ENCODE measurements at regions not wholly inside any gene's neighbourhood (a gene's known extent, or its start where the extent isn't known, plus 50 kb on each side); places are given as distances from the start of the nearest gene placed in this dataset.
"Not testable (repeated sequence)": the region's sequence is repeated elsewhere in the genome, so short reads cannot be mapped to it uniquely, and the experiment has no call there.

DNA sequence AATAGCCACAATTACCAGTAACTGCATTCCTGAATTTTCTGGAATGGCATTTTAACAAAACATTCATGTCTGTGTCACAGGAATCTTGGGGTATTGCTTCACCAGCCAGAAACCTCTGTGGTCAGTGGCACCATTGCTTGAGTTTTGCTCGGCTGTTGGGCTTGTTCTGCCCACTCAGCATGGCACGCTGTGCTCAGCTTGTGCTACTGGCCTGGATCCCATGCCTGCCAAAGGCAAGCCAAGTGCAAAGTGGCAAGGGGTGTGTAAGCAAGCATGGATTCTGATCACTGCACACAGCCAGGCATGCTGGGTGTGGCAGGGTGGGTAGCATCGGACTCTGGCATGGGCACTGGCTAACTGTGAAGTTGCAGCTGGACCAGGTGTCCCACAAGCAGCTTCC lies 1150.9 kb downstream of the MRPL39 start:
- Mint-ChIP-seq H3K9me3 (no peaks in the 10 kb centered on the region), H3K4me1 (ENCODE audit: low read depth) (no peaks in the 10 kb centered on the region), H3K4me3 (no peak overlapping the region), H3K36me3 (no peaks in the 10 kb centered on the region), H3K27ac (no peak overlapping the region), H3K27me3 (no peaks in the 10 kb centered on the region)
- DNase-seq: no peak
- intact Hi-C loops (cut with micrococcal nuclease): no loop called here
- POLR2A ChIA-PET: no interaction called here
- CTCF ChIA-PET: no interaction called here

DNA sequence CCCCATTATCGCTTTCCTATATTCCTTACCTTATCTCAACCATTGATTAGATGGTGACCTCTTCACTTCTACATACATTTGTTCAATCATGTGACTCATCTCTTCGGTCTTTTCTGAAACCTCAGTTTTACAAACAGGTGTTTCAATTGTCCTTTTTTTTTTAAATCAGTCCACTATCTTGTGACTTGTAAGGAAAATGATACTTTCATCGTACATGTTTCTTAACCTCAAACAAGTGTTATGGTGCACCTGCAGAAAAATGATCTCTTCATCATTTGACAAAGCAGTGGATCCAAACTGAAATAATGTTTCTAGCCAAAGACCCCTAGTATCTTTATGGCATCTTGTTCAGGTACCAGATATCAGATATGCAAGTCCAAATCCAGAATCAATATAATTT lies 1157.2 kb downstream of the MRPL39 start:
- Mint-ChIP-seq H3K27me3 (no peaks in the 10 kb centered on the region), H3K4me3 (no peak overlapping the region), H3K27ac (no peak overlapping the region), H3K9me3 (no peaks in the 10 kb centered on the region), H3K4me1 (ENCODE audit: low read depth) (no peaks in the 10 kb centered on the region), H3K36me3 (no peaks in the 10 kb centered on the region)
- ChIA-PET POLR2A (no interaction called here), CTCF (no interaction called here)
- intact Hi-C loops (cut with micrococcal nuclease): no loop called here
- DNase-seq: no peak

DNA sequence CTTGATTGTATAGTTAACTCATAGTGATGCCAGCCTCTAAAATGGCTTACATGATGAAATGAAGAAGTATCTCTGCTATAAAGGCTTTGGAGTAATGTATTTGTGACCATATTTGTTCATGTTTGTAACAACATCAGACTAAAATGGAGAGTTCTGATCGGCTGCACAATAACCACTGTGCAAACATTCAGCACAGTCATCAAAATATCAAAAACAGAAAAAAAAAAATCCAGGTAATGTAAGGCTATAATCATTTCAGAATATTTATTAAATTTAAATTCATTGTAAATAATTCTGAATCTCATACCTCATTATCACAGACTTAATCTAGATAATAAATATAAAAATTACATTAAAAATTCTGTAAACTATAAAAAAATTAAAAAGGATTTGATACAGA lies 1161.8 kb downstream of the MRPL39 start:
- ChIA-PET POLR2A (no interaction called here), CTCF (no interaction called here)
- Mint-ChIP-seq H3K4me1 (ENCODE audit: low read depth) (no peaks in the 10 kb centered on the region), H3K27ac (no peak overlapping the region), H3K9me3 (no peaks in the 10 kb centered on the region), H3K36me3 (no peaks in the 10 kb centered on the region), H3K27me3 (no peaks in the 10 kb centered on the region), H3K4me3 (no peak overlapping the region)
- intact Hi-C loops (cut with micrococcal nuclease): no loop called here
- DNase-seq: no peak

DNA sequence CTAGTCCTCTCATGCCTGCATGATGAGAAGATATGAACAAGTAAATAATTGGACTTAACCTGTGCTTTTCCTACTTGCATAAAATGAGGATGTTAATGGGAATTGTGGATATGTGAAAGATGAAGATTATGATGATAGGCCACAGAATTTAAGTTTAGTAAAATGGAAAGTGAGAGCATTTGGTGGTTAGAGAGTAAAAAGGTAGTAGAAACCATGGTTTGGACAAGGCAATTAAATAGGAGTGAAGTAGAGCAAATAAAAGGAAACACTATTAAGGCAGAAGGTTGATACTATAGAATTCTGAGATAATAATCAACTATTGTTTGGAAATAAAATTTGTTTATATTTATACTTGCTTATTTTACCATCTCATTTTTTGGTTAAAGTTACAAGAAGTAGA lies 1162.5 kb downstream of the MRPL39 start:
- Mint-ChIP-seq H3K4me3 (no peak overlapping the region), H3K27me3 (no peaks in the 10 kb centered on the region), H3K4me1 (ENCODE audit: low read depth) (no peaks in the 10 kb centered on the region), H3K9me3 (no peaks in the 10 kb centered on the region), H3K27ac (no peak overlapping the region), H3K36me3 (no peaks in the 10 kb centered on the region)
- ChIA-PET CTCF (no interaction called here), POLR2A (no interaction called here)
- intact Hi-C loops (cut with micrococcal nuclease): no loop called here
- DNase-seq: no peak

DNA sequence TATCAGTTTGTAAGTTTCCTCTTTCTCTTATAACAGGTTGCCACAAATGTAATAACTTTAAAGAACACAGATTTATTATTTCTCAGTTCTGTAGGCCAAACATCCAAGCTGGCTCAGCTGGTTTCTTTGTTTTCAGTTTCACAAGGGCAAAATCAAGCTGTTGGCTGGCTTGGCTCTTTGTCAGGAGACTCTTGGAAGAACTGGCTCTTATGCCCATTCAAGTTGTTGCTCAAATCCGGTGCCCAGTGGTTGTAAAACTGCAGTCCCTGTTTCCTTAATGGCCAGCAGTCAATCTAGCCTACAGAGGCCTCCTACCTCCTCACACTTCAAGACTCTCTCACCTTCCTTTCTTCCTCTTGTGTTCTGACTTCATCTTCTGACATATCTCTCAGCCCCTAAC lies 1171.0 kb downstream of the MRPL39 start:
- H3K27me3 Mint-ChIP-seq: no peaks in the 10 kb centered on the region
- H3K9me3 Mint-ChIP-seq: peaks cover 14% of the 10 kb centered on the region
- no peak overlapping the region for H3K27ac Mint-ChIP-seq
- H3K36me3 Mint-ChIP-seq: no peaks in the 10 kb centered on the region
- ChIA-PET CTCF (no interaction called here), POLR2A (no interaction called here)
- intact Hi-C loops (cut with micrococcal nuclease): no loop called here
- no peak for DNase-seq
- H3K4me3 Mint-ChIP-seq: no peak overlapping the region
- no peaks in the 10 kb centered on the region for H3K4me1 Mint-ChIP-seq (ENCODE audit: low read depth)

DNA sequence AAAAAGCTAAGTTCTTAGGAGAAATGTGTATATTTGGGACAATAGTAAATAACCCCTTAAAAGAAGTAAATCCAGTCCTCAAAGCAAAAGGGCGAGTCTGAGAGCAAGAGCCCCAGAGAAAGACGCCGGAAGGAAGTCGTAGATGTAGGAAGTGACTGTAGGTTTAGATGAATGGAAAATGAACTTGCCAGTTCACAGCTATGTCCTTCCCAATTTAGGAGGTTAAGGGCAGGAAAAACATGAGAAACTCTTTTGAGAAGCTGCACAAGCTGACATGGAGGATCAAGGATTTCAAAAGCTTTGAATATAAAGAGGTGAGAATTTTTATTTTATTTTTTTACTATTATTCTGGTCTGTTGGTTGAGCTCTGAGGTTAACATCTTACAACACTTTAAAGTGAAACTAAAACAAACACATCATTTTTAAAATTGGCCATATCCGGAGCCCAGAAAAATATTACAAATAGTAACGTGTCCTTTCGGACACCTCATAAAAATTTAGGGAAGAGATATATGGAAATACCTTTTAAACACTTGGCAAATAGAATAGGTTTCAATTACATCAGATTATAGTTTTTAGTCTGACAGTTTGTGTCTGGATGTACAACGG lies 1178.6 kb downstream of the MRPL39 start:
- ChIA-PET CTCF (no interaction called here), POLR2A (no interaction called here)
- Mint-ChIP-seq H3K36me3 (no peaks in the 10 kb centered on the region), H3K4me1 (ENCODE audit: low read depth) (no peaks in the 10 kb centered on the region), H3K27me3 (no peaks in the 10 kb centered on the region), H3K4me3 (peak overlapping the region; percentile 73), H3K9me3 (peaks cover 2% of the 10 kb centered on the region), H3K27ac (peak overlapping the region; percentile 43)
- intact Hi-C loops (cut with micrococcal nuclease): no loop called here
- no peak for DNase-seq

DNA sequence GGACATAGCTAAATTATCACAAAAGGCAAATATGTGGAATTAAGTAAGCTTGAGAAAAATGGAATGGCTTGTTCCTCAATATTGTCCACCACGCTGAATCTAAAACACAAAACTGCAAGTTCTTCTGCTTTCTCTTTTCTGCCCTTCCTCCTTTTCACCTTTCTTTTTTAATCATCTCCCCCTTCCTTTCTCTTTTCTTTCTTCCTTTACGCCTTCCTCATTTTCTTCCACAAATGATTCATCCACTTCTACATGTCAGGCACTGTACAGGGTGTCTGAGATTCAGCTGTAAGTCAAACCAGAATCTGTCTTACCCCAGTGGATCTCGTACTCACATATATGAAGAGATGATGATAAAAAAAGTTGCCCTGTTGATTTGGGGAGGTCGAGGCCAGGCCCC lies 1182.5 kb downstream of the MRPL39 start:
- DNase-seq: no peak
- Mint-ChIP-seq H3K27ac (no peak overlapping the region), H3K27me3 (no peaks in the 10 kb centered on the region), H3K4me1 (ENCODE audit: low read depth) (no peaks in the 10 kb centered on the region), H3K9me3 (peaks cover 13% of the 10 kb centered on the region), H3K36me3 (peaks cover under 1% of the 10 kb centered on the region), H3K4me3 (no peak overlapping the region)
- intact Hi-C loops (cut with micrococcal nuclease): no loop called here
- CTCF ChIA-PET: no interaction called here
- POLR2A ChIA-PET: no interaction called here

DNA sequence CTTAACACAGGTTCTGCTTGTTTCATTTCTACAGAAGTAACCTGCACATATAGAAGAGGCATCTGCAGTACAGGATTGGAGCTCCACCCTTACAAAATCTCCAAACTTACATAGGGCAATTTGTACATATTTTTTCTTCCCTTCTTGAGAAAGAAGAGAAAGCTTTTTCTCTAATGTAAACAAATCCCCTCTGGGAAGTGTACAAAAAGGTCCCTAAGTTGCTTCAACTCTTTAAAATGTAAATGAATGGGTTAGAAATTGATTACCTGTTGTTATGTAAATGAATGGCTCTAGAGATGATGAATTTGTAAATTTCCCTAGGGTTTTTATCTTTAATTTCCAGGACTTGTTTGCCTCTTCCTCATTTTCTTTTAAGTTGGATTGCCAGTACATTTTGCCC lies 1183.7 kb downstream of the MRPL39 start:
- Mint-ChIP-seq H3K27ac (no peak overlapping the region), H3K4me3 (no peak overlapping the region), H3K27me3 (no peaks in the 10 kb centered on the region), H3K36me3 (peaks cover 7% of the 10 kb centered on the region), H3K4me1 (ENCODE audit: low read depth) (no peaks in the 10 kb centered on the region), H3K9me3 (peaks cover 21% of the 10 kb centered on the region)
- intact Hi-C loops (cut with micrococcal nuclease): no loop called here
- ChIA-PET POLR2A (no interaction called here), CTCF (interaction anchor here (0.6 kb wide), 1 partner anchor 378 kb away, joined by 3 read pairs; no protein-coding TSS in a partner anchor)
- DNase-seq: no peak

DNA sequence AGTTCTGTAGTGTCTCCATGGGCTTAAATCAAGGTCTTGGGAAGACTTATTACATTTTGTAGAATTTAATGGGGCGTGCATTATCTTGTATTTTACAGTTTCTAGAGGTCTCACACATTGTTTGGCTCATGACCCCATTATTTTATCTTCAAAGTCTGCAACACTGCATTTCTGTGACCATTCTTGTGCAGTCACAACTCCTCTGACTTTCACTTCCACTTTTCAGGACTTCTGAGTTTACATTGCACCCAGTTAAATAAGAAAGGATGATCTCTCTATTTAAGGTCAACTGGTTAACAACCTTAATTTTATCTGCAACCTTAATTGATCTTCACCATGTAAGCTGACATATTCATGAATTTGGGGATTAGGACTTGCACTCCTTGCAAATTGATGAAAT lies 1186.6 kb downstream of the MRPL39 start:
- ChIA-PET CTCF (no interaction called here), POLR2A (no interaction called here)
- no peak for DNase-seq
- H3K9me3 Mint-ChIP-seq: peaks cover 29% of the 10 kb centered on the region
- H3K36me3 Mint-ChIP-seq: peaks cover 7% of the 10 kb centered on the region
- no peaks in the 10 kb centered on the region for H3K4me1 Mint-ChIP-seq (ENCODE audit: low read depth)
- intact Hi-C loops (cut with micrococcal nuclease): no loop called here
- H3K4me3 Mint-ChIP-seq: no peak overlapping the region
- no peak overlapping the region for H3K27ac Mint-ChIP-seq
- H3K27me3 Mint-ChIP-seq: no peaks in the 10 kb centered on the region

DNA sequence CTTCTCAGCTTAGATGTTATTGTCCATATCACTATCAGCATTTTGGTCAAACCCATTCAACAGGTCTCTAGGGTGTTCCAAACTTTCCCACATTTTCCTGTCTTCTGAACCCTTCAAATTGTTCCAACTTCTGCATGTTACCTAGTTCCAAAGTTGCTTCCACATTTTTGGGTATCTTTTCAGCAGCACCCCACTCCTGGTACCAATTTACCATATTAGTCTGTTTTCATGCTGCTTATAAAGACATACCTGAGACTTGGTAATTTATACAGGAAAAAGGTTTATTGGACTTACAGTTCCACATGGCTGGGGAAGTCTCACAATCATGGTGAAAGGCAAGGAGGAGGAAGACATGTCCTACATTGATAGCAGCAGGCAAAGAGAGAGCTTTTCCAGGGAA lies 1187.6 kb downstream of the MRPL39 start:
- H3K27ac Mint-ChIP-seq; H3K4me1 Mint-ChIP-seq (ENCODE audit: low read depth); CTCF ChIA-PET; intact Hi-C loops (cut with micrococcal nuclease); POLR2A ChIA-PET; H3K27me3 Mint-ChIP-seq; H3K4me3 Mint-ChIP-seq; DNase-seq; H3K36me3 Mint-ChIP-seq: not testable (repeated sequence)
- peaks cover 29% of the 10 kb centered on the region for H3K9me3 Mint-ChIP-seq

DNA sequence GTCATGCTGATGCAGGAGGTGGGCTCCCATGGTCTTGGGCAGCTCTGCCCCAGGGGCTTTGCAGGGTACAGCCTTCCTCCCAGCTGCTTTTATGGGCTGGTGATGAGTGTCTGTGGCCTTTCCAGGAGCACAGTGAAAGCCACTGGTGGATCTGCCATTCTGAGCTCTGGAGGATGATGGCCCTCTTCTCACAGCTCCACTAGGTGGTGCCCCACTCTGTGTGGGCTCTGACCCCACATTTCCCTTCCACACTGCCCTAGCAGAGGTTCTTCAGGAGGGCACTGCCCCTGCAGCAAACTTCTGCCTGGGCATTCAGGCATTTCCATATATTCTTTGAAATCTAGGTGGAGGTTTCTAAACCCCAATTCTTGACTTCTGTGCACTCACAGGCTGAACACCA lies 1188.6 kb downstream of the MRPL39 start:
- H3K27me3 Mint-ChIP-seq: no peaks in the 10 kb centered on the region
- ChIA-PET POLR2A (no interaction called here), CTCF (no interaction called here)
- peaks cover 29% of the 10 kb centered on the region for H3K9me3 Mint-ChIP-seq
- no peak overlapping the region for H3K4me3 Mint-ChIP-seq
- intact Hi-C loops (cut with micrococcal nuclease): no loop called here
- no peaks in the 10 kb centered on the region for H3K4me1 Mint-ChIP-seq (ENCODE audit: low read depth)
- peaks cover 7% of the 10 kb centered on the region for H3K36me3 Mint-ChIP-seq
- no peak overlapping the region for H3K27ac Mint-ChIP-seq
- no peak for DNase-seq

DNA sequence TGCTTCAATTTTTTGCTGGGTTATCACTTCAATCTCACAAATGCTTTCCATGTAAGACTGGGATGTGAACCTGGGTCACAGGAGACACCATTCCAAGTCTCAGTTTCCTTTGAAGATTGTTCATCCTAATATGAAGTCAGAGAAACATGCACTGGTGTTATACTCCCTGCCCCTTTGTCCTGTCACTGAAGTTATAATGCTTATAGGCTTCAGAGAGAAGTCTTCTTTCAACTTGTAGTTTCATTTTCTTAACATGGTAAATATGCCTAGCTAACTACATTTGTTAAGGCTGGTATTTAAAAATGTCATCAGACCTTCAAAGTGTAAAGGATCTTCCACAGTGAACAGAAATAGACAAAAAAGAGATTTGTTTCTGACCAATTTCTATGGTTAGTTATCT lies 1195.9 kb downstream of the MRPL39 start:
- H3K9me3 Mint-ChIP-seq: no peaks in the 10 kb centered on the region
- intact Hi-C loops (cut with micrococcal nuclease): no loop called here
- H3K36me3 Mint-ChIP-seq: no peaks in the 10 kb centered on the region
- POLR2A ChIA-PET: no interaction called here
- no peaks in the 10 kb centered on the region for H3K27me3 Mint-ChIP-seq
- no peaks in the 10 kb centered on the region for H3K4me1 Mint-ChIP-seq (ENCODE audit: low read depth)
- H3K27ac Mint-ChIP-seq: no peak overlapping the region
- no peak for DNase-seq
- no peak overlapping the region for H3K4me3 Mint-ChIP-seq
- CTCF ChIA-PET: no interaction called here

DNA sequence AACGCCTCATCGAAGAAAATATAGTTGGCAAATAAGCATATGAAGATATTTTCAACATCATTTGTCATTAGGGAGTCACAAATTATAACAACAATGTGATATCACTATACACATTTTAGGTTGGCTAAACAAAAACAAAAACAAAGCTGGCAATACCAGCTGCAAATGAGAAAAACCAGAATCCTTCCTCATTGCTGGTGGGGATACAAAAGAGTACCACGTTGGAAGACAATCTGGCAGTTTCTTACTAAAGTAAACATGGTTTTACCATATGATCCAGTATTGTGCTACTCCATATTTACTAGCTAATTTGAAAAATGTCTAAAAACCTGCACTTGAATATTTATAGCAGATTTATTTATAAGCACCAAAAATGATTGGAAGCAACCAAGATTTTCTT lies 1204.1 kb downstream of the MRPL39 start:
- POLR2A ChIA-PET: no interaction called here
- intact Hi-C loops (cut with micrococcal nuclease): no loop called here

More for the DNA sequence above, 1204.1 kb downstream of the MRPL39 start:
- no peaks in the 10 kb centered on the region for H3K27me3 Mint-ChIP-seq
- H3K36me3 Mint-ChIP-seq: no peaks in the 10 kb centered on the region
- CTCF ChIA-PET: no interaction called here
- H3K27ac Mint-ChIP-seq: no peak overlapping the region
- DNase-seq: no peak
- no peak overlapping the region for H3K4me3 Mint-ChIP-seq
- no peaks in the 10 kb centered on the region for H3K4me1 Mint-ChIP-seq (ENCODE audit: low read depth)
- no peaks in the 10 kb centered on the region for H3K9me3 Mint-ChIP-seq

Data from activated CD4-positive, alpha-beta memory T cell treated with anti-CD3 and anti-CD28 coated beads for 36 hours (primary cell).